HS-27A (cell line): ENCODE measurements at regions not wholly inside any gene's neighbourhood (a gene's known extent, or its start where the extent isn't known, plus 50 kb on each side); places are given as distances from the start of the nearest gene placed in this dataset.
"Not testable (repeated sequence)": the region's sequence is repeated elsewhere in the genome, so short reads cannot be mapped to it uniquely, and the experiment has no call there.

Experiments used
- DNase-seq: peaks from one replicate; pipeline ENCODE4 v3.0.0-alpha.2; 2012; ENCODE audit warnings: low read depth, missing footprints

DNA sequence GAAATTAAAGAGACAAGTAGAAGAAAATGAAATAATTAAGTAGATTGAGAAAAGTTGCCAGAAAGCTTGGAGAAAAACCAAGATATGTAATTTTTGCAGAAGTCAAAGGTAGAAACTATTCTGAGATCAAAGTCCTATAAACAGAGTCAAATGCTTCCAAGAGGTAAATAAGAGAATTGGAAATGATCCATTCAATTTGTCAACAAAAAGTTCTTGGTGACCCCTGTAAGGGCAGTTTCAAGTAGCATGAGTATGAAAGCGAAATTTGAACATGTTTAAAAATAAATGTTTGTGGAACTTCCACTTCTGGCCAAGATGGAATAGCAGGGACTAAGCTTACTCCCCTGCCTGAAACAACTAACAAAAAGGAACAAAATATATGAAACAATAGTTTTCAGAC lies 562.0 kb downstream of the SMARCA1 start:
- DNase-seq: no peak

DNA sequence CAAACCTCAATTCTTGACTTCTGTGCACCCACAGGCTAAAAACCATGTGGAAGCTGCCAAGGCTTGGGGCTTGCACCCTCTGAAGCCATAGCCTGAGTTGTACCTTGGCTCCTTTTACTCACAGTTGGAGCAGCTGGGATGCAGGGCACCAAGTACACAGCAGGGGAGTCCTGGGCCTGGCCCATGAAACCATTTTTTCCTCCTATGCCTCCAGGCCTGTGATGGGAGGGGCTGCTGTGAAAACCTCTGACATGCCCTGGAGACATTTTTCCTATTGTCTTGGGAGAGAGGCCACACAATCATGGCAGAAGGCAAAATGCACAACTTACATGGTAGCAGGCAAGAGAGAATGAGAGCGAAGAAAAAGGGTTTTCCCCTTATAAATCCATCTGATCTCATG lies 568.6 kb downstream of the SMARCA1 start:
- DNase-seq: not testable (repeated sequence)

DNA sequence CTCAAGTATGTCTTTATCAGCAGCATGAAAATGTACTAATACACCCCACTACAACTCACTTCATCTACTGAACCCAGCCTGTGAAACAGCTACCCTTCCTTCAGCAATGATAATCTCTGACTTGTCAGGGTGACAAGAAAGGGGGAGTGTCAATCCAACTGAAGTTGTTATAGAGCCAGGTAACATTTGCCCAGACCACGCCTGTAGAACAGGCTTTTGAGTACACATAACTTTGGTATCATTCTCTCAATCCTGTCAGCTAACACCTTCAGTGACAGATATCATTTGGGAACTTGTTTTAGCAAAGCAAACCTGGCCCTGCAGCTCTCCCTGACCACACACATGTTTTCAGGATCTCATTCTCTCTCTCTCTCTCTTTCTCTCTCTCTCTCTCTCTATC lies 592.2 kb downstream of the SMARCA1 start:
- no peak for DNase-seq

DNA sequence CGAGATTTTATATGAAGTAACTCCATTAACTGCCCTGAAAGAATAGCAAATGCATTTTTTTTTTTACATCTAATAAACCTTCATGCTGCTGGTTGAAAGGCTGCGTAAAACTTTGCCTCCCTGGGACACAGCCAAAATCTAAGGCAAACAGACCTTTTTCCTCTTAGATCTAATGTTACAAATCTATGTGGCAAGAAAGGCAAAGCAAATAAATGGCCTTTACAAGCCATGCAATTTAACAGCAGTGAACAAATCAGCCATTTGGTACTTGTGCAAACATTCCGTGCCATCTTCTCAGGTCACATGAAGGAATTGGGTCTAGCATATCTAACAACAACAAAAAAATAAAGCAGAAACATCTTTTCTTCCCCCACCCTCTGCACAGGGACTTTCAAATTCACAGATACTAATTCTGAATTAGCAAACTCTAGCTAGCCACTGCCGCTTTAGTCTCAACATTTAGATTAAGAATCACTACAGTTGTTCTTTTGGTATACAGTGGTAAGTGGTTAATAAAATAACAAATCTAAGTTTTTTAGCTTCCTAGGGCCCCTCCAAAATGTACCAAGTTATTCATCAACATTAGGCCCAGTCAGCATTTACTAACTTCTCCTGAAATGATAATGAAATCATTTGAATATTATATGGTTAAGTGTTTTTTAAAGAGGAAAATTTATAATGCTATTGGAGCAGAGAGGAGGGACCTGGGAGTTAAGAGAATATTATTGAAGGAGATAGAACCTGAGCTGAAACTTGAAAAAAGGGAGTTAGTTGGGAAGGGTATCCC lies 593.8 kb downstream of the SMARCA1 start:
- DNase-seq: no peak

DNA sequence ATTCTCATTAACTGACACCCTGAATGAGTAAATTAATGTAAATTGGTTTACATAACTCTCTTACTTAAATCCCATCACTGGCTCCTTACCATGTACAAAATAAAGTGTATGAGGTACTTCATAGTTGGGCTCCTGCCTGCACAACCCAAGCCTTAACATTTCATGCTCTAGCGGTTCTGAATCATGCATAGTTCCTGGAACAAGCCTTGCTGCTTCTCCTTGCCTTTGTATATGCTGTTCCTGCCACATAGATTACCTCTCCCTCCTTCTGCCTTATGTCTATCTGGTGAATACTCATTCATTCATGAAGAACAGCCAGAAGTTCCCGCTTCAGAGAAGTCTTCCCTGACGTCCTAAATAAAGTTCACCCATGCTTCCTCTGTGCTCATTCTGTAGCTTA lies 594.7 kb downstream of the SMARCA1 start:
- DNase-seq: no peak

DNA sequence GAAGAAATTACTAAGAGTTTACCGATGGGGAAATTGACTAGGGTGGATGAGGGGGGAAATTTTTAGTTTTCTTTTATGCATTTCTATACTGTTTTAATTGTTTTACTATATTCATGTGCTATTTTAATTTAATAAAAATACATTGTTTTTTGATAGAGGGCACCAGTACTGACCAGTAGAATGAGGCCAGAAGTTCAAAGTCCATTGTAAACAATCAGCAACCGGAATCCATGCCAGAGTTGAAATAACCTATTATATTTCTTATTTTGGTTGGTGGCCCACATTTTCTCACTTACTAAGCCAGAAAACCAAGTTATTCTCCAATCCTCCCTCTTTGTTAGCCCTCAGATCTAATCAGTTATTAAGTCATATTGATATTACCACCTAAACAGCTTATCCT lies 595.9 kb downstream of the SMARCA1 start:
- DNase-seq: no peak

DNA sequence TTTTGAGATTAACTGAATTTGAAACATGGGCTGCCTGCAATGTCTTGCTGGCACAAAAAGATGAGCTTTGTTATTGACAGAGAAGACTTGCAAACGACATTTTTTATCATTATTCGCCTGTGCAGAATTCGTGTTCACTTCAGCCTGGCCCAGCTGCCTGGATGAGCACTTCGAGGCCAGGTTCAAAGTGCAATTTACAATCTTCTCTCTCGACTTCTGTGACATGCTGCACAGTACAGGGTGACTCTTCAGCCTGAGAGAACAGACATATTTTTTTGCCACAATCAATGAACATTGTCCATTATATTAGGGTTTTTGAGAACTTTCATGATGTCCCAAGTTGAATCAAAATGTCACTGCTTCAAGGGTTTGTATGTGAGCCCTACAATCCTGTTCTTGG lies 616.5 kb downstream of the SMARCA1 start:
- DNase-seq: no peak

DNA sequence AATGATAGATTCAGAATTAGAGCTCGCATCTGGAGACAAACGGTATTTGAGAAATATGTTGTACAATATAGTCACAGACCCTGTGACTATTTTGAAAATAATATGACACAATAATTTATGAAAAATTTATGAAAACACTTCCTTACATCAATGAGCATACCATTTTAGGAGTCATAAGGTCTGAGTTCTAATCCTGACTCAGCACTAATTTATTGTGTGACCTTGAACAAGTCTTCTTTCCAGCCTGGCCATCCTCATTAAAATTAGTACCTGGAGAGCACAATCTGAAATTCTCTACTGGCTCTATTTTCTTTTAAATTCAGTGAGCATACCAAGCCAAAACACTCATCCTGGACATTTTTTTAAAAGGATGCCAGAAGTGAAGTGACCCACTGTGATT lies 622.3 kb downstream of the SMARCA1 start:
- no peak for DNase-seq

DNA sequence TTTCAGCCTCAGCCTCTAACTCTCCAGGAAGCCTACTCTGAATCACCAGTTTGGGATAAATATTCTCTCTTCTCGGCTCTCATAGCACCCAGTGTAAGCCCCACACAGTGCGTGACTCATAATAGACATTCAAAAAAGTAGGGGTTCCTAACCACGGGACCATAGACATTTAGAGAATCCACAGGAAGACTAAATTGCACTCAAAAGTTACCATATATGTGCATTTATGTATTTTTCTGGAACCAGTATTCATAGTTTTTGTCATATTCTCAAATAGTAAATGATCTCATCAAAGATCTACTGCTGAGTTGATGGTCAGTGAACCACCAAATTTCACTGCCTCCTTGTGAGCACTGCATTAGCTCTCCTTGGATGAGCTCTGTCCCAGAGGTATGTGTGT lies 625.7 kb downstream of the SMARCA1 start:
- no peak for DNase-seq

DNA sequence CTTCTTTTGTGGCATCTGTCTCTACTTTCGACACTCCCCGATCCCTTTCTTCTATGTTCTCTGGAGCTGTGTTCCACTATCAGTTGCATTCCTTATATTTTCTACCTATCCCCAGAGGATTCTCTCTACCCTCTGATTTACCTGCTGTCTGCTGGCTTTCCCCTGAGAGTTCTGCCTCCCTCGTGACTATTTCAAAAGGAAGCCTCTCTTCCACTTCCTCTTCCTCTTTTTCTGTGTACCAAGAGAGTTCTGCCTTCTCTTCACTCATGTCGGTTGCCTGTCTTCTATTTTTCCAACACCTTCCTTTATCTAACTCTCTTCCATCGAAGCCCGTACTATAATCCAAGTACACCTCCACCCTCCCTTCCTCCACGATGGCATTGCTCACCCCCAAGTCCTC lies 631.7 kb downstream of the SMARCA1 start:
- no peak for DNase-seq

DNA sequence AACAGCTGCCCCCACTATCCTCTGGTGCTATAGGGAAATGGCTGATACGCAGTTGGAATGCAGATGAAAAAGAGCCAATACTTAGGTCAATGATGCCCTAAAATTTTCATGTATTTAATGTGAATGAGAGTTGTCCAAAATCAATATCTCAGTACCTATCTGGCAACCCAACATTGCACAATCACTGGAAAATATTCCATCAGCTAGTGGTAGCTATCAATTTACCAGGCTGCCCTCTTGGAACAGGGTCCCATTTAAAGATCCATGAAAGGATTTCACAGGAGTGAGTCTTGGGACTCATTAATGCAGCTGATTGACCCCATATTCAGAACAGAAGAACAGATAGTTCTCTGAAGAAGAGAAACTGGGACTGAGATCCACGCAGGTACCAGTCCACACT lies 638.9 kb downstream of the SMARCA1 start:
- no peak for DNase-seq

DNA sequence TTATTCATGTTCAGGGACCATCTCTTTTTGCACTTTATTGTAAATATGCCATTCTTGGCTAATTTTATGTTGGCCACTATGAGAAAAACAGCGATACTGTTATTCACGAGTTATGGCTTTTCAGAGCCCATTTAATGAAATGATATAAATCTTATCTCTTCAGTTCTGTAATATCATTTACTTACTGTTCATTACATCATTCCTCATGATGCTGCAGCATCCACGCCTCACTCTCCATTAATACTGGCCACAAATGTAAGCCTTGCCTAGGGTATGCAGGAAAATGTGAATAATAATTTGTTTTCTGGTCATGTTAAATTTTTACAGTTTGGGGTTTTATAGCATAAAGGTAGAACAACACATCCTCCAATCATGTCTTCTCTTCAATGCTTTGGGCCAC lies 639.6 kb downstream of the SMARCA1 start:
- no peak for DNase-seq

DNA sequence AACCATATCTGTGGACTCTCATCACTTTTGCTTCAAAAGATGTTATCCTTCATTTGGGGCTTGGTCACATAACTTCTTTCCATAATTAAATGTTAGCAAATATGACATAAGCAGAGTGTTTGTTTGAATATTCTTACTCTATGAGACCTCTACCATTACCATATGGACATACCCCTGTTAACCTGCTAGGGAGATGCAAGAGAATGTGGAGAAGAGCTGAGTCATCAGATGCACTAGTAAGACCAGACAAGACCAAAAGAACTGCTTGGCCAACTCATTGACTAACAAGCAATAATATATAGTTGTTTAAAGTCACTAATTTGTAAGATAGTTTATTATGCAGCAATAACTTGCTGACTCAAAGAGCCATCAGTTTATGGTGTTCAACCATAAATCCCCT lies 652.9 kb downstream of the SMARCA1 start:
- no peak for DNase-seq

DNA sequence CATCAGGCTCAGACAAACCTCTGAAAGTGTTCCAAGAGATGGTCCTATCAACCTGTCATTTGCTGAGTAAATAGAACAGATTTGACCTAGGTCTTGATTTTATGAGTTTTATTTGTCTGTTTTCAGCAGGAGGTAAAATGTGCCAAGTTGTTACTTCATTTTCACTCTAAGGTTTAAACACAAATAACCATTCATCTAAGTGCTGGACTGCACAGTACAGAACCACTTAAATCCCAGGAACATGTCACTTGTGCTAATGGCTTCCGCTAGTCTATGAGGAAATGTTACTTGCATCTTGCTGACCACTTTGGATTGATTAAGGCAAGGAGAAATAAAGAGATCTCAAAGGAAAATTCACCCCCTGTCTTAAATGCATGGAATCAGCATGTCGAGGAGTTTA lies 660.7 kb downstream of the SMARCA1 start:
- no peak for DNase-seq

DNA sequence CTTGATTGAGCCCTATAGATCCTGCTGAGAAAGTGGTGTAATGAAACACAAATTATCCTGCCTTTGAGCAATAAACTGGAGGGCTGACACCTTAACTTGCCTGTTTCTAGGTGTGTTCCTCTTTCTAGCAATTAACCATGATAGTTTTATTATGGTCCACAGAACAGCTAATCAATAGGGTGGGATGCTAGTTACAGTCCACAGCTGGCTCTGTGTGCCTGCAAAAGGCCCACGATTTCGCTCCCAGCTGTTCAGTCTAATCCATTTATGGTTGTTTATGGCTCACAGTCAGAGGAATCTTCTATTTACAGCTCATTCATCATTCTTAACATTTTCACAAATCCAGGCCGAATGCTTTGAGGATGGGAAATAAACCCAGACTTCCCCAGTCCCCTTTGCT lies 674.9 kb downstream of the SMARCA1 start:
- DNase-seq: no peak

DNA sequence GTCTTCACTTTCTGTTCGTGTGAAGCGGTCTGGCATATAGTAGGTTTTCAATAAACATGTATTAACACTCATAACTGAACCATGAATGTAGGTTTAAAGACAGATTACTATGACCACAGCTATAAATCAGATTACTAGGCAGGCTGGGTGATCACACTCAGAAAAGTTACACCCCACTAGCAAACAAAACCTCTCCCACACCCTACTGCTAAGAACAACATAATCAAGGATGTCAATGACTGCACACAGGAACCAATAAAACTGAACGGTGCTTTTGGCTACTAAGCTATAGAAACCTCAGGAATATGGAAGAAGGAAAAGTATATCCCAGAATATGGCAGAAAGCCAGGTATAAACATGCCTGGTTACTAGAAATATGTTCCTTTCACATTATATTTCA lies 676.9 kb downstream of the SMARCA1 start:
- no peak for DNase-seq

DNA sequence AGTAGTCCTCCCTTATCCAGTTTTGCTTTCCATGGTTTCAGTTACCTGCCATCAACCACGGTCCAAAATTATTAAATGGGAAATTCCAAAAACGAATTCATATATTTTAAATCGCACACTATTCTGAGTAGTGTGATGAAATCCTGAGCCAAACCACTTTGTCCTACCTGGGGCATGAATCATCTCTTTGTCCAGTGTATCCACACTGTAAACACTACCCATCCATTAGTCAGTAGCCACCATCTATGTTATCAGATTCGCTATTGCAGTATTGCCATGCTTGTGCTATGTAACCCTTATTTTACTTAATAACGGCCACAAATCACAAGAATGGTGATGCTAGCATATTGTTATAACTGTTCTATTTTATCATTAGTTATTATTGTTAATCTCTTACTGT lies 704.6 kb downstream of the SMARCA1 start:
- no peak for DNase-seq

DNA sequence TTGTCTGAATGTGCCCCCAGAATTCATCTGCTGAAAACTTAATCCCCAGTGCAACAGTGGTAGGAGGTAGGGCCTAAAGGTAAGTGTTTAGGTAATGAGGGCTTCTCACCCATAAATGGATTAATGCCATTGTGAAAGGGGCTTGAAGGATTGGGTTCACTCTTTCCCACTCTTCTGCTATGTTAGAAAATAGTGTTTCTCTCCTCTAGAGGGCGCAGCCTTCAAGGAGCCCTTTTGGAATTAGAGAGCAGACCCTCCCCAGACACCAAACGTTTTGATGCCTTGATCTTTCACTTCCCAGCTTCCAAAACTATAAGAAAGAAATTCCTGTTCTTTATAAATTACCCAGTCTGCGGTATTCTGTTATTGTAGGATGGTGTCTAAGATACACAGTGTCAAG lies 706.4 kb downstream of the SMARCA1 start:
- DNase-seq: no peak

DNA sequence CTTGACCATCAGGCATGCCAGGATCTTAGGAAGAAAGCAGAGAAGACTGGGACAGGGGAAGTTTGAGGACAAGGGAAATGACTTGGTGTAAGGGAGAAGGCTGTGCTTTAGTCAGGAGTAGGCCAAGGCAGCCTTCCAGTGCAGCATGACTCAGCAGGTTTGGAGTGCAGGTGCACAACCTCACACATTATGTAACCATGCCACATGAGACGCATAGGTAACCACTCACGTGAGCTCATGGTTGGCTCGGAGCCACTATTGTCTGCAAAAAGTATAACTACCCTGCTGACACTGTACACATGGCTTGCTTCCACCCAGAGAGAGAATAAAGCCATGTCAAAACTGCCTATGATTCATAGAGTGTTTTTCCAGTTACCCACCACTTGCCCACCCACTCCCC lies 715.9 kb downstream of the SMARCA1 start:
- DNase-seq: no peak

DNA sequence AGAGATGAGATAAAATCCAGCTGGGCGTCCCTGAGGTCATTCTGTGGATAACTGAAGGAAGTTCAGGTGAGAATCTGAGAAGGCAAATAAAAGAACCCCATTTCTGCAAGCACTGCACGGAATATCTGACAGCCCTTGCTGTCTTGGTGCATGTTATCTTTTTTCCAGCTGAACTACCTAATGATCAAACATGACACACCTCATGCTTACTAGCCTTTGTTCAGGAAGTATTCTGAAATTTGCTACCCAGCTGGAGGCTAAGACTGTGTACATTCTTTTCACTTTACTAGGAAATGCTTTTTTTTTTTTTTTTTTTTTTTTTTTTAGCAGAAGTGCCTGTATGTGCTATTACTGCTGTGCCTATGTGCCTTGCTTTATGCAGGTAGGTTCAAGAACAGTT lies 718.1 kb downstream of the SMARCA1 start:
- no peak for DNase-seq

DNA sequence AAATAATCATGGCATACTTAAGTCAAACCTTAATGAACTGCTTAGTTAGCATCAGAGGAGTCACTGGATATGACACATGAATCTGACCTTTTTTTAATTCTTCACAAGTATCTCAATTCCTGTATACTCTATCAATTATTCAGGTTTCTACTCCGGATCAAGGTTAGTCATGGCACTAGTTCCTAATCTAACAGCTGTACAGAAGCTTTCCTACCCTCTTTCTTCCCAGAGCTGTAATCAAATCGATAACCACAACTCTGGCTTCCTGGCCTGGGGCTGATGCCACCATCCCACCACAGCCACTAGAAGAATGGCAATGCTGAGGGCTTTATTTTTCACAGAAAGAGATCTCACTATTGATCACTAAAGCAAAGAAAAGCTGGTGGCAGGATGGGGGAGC lies 718.5 kb downstream of the SMARCA1 start:
- no peak for DNase-seq

DNA sequence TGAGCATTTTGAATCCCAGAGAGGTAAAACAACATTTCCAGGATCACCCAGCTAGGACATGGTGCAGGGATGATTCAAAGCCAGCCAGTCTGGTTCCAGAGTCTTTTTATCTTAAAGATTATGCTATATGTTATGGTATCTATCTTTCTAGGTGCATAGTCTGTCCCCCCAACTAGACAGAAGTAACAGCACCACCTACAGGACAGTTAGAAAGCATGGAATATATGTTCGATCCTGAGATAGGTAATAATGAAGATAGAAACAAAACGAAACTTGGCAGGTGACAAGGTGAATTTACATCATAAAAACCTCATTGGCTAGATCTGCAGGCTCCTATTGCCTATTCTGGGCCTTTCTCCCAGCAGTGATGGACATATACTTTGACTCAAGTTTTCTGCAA lies 723.2 kb downstream of the SMARCA1 start:
- no peak for DNase-seq

DNA sequence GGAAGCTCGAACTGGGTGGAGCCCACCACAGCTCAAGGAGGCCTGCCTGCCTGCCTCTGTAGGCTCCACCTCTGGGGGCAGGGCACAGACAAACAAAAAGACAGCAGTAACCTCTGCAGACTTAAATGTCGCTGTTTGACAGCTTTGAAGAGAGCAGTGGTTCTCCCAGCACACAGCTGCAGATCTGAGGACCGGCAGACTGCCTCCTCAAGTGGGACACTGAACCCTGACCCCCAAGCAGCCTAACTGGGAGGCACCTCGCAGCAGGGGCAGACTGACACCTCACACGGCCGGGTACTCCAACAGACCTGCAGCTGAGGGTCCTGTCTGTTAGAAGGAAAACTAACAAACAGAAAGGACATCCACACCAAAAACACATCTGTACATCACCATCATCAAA lies 730.9 kb upstream of the ACTRT1 start:
- not testable (repeated sequence) for DNase-seq

DNA sequence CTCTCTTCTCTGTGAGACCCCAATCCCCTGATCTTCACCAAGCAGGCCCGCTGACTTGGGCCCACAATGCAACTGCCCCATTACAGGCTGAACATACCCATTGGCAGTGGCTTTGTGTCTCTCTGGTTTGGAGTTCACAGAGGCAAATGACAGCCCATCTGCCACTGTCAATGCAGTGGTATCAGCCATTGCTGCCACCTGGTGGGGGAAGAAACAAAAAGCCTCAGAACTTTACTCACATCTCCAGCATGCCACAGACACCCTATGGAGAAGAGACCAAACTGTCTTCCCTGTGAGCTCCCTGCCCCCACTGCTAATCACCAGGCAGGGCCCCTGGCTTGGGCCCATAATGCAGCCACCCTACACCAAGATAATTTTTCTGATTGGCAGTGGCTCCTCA lies 729.3 kb upstream of the ACTRT1 start:
- no peak for DNase-seq

DNA sequence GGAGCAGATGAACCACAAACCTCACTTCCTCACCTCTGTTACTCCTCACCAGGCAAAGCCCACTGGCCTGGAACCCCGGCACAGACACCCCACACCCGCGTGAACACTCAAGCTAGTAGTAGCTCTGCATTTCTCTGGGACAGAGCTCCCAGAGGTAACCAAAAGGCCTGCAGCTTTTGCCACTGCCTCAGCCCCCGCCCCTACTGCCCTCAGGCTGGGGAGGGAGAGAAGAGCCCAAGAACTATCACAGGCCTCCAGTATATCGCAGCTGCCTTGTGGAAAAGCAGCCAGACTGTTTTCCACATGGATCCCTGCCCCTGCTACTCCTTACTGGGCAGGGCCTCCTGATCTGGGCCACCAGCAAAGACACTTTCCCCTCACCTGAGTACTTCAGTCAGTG lies 728.7 kb upstream of the ACTRT1 start:
- no peak for DNase-seq
